Smooth muscle cell (in vitro differentiated cells): ENCODE measurements at regions not wholly inside any gene's neighbourhood (a gene's known extent, or its start where the extent isn't known, plus 50 kb on each side); places are given as distances from the start of the nearest gene placed in this dataset.
"Not testable (repeated sequence)": the region's sequence is repeated elsewhere in the genome, so short reads cannot be mapped to it uniquely, and the experiment has no call there.

Experiments
- DNase-seq: peaks from one replicate; lab custom pipeline; 2025; ENCODE audit not compliant: unreplicated experiment; lab: John Stamatoyannopoulos, UW
- H2AFZ ChIP-seq: fragments of 200-600 bp; sonication (generic); 2 replicates; pipeline ENCODE4 v1.6.0; 2016; ENCODE audit warnings: antibody characterized with exemption, low read depth, mild to moderate bottlenecking
- H3F3A ChIP-seq: fragments of 200-600 bp; sonication (generic); 2 replicates; pipeline ENCODE4 v1.6.0; 2017; ENCODE audit warnings: antibody characterized with exemption, low read depth
- H3K27ac ChIP-seq: fragments of 200-600 bp; sonication (generic); 2 replicates; pipeline ENCODE4 v1.5.1; 2016; ENCODE audit warnings: low read depth, mild to moderate bottlenecking
- H3K27me3 ChIP-seq: fragments of 200-600 bp; sonication (generic); 2 replicates; pipeline ENCODE4 v1.6.1; 2016; ENCODE audit warnings: low read depth, mild to moderate bottlenecking
- H3K36me3 ChIP-seq: fragments of 200-600 bp; sonication (generic); 2 replicates; pipeline ENCODE4 v1.5.1; 2016; ENCODE audit warnings: low read depth
- H3K4me1 ChIP-seq: fragments of 200-600 bp; sonication (generic); 2 replicates; pipeline ENCODE4 v1.5.1; 2016; ENCODE audit warnings: low read depth
- H3K4me2 ChIP-seq: fragments of 200-600 bp; sonication (generic); 2 replicates; pipeline ENCODE4 v1.6.0; 2016; ENCODE audit warnings: mild to moderate bottlenecking
- H3K4me3 ChIP-seq: fragments of 200-600 bp; sonication (generic); 2 replicates; pipeline ENCODE4 v1.5.1; 2016; ENCODE audit warnings: mild to moderate bottlenecking
- H3K79me2 ChIP-seq: fragments of 200-600 bp; sonication (generic); 2 replicates; pipeline ENCODE4 v1.6.0; 2016; ENCODE audit warnings: low read depth, mild to moderate bottlenecking
- H3K9ac ChIP-seq: fragments of 200-600 bp; sonication (generic); 2 replicates; pipeline ENCODE4 v1.6.0; 2016; ENCODE audit warnings: low read depth
- H3K9me3 ChIP-seq: fragments of 200-600 bp; sonication (generic); replicated peaks from 2 replicates; pipeline ENCODE4 v1.5.1; 2016; ENCODE audit warnings: low read depth
- H4K20me1 ChIP-seq: fragments of 200-600 bp; sonication (generic); 2 replicates; pipeline ENCODE4 v1.6.0; 2016; ENCODE audit warnings: low read depth
- WGBS: methylation state at CpG from one replicate; pipeline ENCODE4 v1.1.7; 2016; ENCODE audit warnings: low lambda C conversion rate; 5-methylcytosine and 5-hydroxymethylcytosine counted together
- TF ChIP-seq, protein P1 (sequence below): fragments of 200-600 bp; sonication (generic); IDR thresholded peaks from 2 replicates; pipeline ENCODE4 v1.5.1; 2017; ENCODE audit warnings: borderline replicate concordance, mild to moderate bottlenecking, antibody characterized with exemption; ENCODE audit not compliant: insufficient read depth, poor library complexity, severe bottlenecking

DNA sequence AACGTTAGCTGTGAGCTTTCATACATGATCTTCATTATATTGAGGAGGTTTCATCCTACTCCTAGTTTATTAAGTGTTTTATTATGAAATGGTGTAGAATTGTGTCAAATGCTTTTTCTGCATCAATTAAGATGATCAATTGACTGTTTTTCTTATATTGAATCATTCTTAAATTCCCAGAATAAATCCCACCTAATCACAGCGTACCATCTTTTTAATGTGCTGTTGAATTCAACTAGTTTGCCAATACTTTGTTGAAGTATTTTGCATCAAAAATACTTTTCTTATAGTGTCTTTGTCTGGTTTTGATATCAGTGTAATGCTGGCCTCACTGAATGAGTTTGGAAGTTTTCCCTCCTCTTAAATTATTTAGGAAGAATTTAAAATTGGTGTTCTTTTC, 138.6 kb upstream of the SGCG start:
- no peaks in the 10 kb centered on the region for H3F3A ChIP-seq
- no peak overlapping the region for H3K9ac ChIP-seq
- no peak overlapping the region for H3K4me3 ChIP-seq
- no peak for DNase-seq
- no peaks in the 10 kb centered on the region for H3K27me3 ChIP-seq
- 92% methylated on average over 2 of the region's 2 CpGs for WGBS
- H3K4me1 ChIP-seq = no peaks in the 10 kb centered on the region
- H3K9me3 ChIP-seq = no peaks in the 10 kb centered on the region
- H3K27ac ChIP-seq = no peak overlapping the region
- TF ChIP-seq, protein P1, sequence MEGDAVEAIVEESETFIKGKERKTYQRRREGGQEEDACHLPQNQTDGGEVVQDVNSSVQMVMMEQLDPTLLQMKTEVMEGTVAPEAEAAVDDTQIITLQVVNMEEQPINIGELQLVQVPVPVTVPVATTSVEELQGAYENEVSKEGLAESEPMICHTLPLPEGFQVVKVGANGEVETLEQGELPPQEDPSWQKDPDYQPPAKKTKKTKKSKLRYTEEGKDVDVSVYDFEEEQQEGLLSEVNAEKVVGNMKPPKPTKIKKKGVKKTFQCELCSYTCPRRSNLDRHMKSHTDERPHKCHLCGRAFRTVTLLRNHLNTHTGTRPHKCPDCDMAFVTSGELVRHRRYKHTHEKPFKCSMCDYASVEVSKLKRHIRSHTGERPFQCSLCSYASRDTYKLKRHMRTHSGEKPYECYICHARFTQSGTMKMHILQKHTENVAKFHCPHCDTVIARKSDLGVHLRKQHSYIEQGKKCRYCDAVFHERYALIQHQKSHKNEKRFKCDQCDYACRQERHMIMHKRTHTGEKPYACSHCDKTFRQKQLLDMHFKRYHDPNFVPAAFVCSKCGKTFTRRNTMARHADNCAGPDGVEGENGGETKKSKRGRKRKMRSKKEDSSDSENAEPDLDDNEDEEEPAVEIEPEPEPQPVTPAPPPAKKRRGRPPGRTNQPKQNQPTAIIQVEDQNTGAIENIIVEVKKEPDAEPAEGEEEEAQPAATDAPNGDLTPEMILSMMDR = no peak
- no peaks in the 10 kb centered on the region for H3K36me3 ChIP-seq
- H3K4me2 ChIP-seq = no peak overlapping the region
- H4K20me1 ChIP-seq = no peaks in the 10 kb centered on the region
- H3K79me2 ChIP-seq = no peaks in the 10 kb centered on the region
- no peak overlapping the region for H2AFZ ChIP-seq

DNA sequence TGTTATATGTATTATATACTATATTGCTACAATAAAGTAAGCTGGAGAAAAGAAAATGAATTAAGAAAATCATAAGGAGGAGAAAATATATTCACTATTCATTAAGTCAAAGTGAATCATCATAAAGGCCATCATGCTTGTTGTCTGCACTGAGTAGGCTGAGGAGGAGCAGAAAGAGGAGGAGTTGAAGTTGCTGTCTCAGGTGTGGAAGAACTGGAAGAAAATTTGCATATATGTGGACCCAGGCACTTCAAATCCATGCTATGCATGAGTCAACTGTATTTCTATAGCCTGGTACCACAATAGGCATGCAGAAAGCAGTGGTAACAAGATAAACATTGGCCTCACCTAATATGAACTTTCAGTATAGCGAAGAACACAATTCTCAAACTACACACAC, 135.9 kb upstream of the SGCG start:
- Histone ChIP-seq H3K36me3 (no peaks in the 10 kb centered on the region), H3K4me1 (no peaks in the 10 kb centered on the region), H3F3A (no peaks in the 10 kb centered on the region), H3K4me3 (no peak overlapping the region), H3K9me3 (no peaks in the 10 kb centered on the region), H2AFZ (no peak overlapping the region), H3K27ac (no peak overlapping the region), H4K20me1 (no peaks in the 10 kb centered on the region), H3K9ac (no peak overlapping the region), H3K4me2 (no peak overlapping the region), H3K79me2 (no peaks in the 10 kb centered on the region), H3K27me3 (no peaks in the 10 kb centered on the region)
- TF ChIP-seq, protein P1 = no peak
- WGBS = 96% methylated on average over 1 of the region's 1 CpG
- no peak for DNase-seq

DNA sequence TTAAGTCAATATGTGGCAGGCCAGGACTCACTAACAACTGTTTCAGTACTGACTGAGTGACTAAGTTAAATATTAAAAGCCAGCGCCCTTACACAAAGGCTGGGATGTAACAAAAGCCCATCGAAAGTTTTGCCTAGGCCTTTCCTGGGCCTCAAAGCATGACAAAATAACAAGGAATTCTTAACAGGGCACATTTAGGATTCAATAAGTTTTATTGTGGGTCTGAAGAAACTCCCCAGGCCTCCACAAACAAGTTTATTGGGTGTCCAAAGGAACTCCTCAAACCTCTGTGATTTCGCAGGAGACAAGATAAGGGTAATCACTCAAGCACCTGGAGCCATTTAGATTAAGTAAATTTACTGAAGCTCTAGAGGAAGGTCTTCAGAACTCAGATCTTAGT, 130.7 kb upstream of the SGCG start:
- no peaks in the 10 kb centered on the region for H3K4me1 ChIP-seq
- peak overlapping the region; percentile 66 for H2AFZ ChIP-seq
- WGBS = 49% methylated on average over 3 of the region's 3 CpGs

DNA sequence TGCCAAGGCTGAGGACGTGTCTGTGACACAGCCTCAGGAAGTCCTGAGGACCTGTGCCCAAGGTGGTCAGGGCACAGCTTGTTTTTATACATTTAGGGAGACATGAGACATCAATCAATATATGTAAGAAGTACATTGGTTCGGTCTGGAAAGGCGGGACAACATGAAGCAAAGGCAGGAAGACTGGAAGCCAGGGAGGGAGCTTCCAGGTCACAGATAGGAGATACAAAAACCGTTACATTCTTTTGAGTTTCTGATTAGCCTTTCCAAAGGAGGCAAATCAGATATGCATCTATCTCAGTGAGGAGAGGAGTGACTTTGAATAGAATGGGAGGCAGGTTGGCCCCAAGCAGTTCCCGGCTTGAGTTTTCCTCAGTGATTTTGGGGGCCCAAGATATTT, 127.1 kb upstream of the SGCG start:
- H3K9me3 ChIP-seq, H3F3A ChIP-seq, H3K36me3 ChIP-seq, H3K27me3 ChIP-seq, H3K4me2 ChIP-seq, H3K79me2 ChIP-seq, H3K27ac ChIP-seq, DNase-seq, H3K4me1 ChIP-seq, H4K20me1 ChIP-seq, H2AFZ ChIP-seq, H3K4me3 ChIP-seq, H3K9ac ChIP-seq: not testable (repeated sequence)
- 71% methylated on average over 5 of the region's 5 CpGs for WGBS

More for the DNA sequence above, 130.7 kb upstream of the SGCG start:
- Histone ChIP-seq H3K36me3 (no peaks in the 10 kb centered on the region), H3K79me2 (no peaks in the 10 kb centered on the region), H3K27me3 (no peaks in the 10 kb centered on the region), H4K20me1 (no peaks in the 10 kb centered on the region), H3K27ac (no peak overlapping the region), H3K9me3 (no peaks in the 10 kb centered on the region), H3K4me3 (no peak overlapping the region), H3K9ac (no peak overlapping the region), H3K4me2 (no peak overlapping the region), H3F3A (no peaks in the 10 kb centered on the region)
- TF ChIP-seq, protein P1 = no peak
- no peak for DNase-seq
